Tibial artery (tissue), 4 donors: ENCODE measurements at regions not wholly inside any gene's neighbourhood (a gene's known extent, or its start where the extent isn't known, plus 50 kb on each side); places are given as distances from the start of the nearest gene placed in this dataset.

Source experiments
- DNase-seq, 2 donors: peaks; one replicate each; pipeline ENCODE4 v3.0.0-alpha.2; 2019
- H3K27ac ChIP-seq, 2 donors: fragments of 200-600 bp; sonication (generic) in 1 of 2; 1 replicate in 1 of 2; 2 replicates in 1 of 2; pipeline ENCODE4 v1.5.1; 2018 to 2019; ENCODE audit warnings: mild to moderate bottlenecking in 1 of 2
- H3K27me3 ChIP-seq, 2 donors: fragments of 200-600 bp; sonication (generic) in 1 of 2; one replicate each; pipeline versions ENCODE4 v1.5.1 to v1.6.0; 2016 to 2019
- H3K36me3 ChIP-seq, 3 donors: fragments of 200-600 bp; sonication (generic) in 2 of 3; one replicate each; pipeline ENCODE4 v1.5.1; 2016 to 2019; ENCODE audit warnings: mild to moderate bottlenecking in 2 of 3
- H3K4me1 ChIP-seq, 4 donors: fragments of 200-600 bp; sonication (generic) in 2 of 4; 1 replicate in 3 of 4; 2 replicates in 1 of 4; pipeline ENCODE4 v1.5.1; 2016 to 2019
- H3K4me3 ChIP-seq, 2 donors: fragments of 200-600 bp; sonication (generic) in 1 of 2; 1 replicate in 1 of 2; 2 replicates in 1 of 2; pipeline ENCODE4 v1.5.1; 2018 to 2019; ENCODE audit warnings: mild to moderate bottlenecking in 2 of 2
- H3K9me3 ChIP-seq, 3 donors: fragments of 200-600 bp; sonication (generic) in 1 of 3; one replicate each; pipeline ENCODE4 v1.5.1; 2016 to 2019
- intact Hi-C: fragments of 100-400 bp; cut with DNase I; formaldehyde crosslinking; loops from one replicate; pipeline ENCODE4 v1.15.0; 2023; ENCODE audit warnings: low total_unique reads
- TF ChIP-seq, protein P1 (sequence below), 2 experiments: fragments of 200-600 bp in 1 of 2; fragments of 450-650 bp in 1 of 2; IDR thresholded peaks; one replicate each; pipeline ENCODE4 v1.5.1; 2017 to 2019; ENCODE audit warnings: antibody characterized with exemption in 2 of 2, mild to moderate bottlenecking in 1 of 2, moderate library complexity in 1 of 2

- Histone ChIP-seq H3K27me3 (no peaks in the 10 kb centered on the region), H3K27ac (no peak overlapping the region), H3K36me3 (no peaks in the 10 kb centered on the region), H3K9me3 (no peaks in the 10 kb centered on the region), H3K4me3 (no peak overlapping the region), H3K4me1 (peaks cover 0 to 8% (median 1%) of the 10 kb centered on the region in 4 donors)
- no peak for DNase-seq
- TF ChIP-seq, protein P1, sequence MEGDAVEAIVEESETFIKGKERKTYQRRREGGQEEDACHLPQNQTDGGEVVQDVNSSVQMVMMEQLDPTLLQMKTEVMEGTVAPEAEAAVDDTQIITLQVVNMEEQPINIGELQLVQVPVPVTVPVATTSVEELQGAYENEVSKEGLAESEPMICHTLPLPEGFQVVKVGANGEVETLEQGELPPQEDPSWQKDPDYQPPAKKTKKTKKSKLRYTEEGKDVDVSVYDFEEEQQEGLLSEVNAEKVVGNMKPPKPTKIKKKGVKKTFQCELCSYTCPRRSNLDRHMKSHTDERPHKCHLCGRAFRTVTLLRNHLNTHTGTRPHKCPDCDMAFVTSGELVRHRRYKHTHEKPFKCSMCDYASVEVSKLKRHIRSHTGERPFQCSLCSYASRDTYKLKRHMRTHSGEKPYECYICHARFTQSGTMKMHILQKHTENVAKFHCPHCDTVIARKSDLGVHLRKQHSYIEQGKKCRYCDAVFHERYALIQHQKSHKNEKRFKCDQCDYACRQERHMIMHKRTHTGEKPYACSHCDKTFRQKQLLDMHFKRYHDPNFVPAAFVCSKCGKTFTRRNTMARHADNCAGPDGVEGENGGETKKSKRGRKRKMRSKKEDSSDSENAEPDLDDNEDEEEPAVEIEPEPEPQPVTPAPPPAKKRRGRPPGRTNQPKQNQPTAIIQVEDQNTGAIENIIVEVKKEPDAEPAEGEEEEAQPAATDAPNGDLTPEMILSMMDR (IDR thresholded peaks at IDR 0.05) = no peak
- intact Hi-C loops = no loop called here
These were observed 52.9 kb upstream of the PLCB4 start for GRCh38 chr20:9015984-9016324.

- intact Hi-C loops = no loop called here
- no peak for DNase-seq
- peaks cover 0 to 12% (median 1%) of the 10 kb centered on the region in 4 donors for H3K4me1 ChIP-seq
- H3K27ac ChIP-seq = no peak overlapping the region
- TF ChIP-seq, protein P1 (IDR thresholded peaks at IDR 0.05) = no peak
- H3K9me3 ChIP-seq = no peaks in the 10 kb centered on the region
- H3K27me3 ChIP-seq = no peaks in the 10 kb centered on the region
- H3K36me3 ChIP-seq = no peaks in the 10 kb centered on the region
- H3K4me3 ChIP-seq = no peak overlapping the region
These were observed 50.5 kb upstream of the PLCB4 start for GRCh38 chr20:9018346-9018745.
